ENCODE measurements at regions not wholly inside any gene's neighbourhood (a gene's known extent, or its start where the extent isn't known, plus 50 kb on each side); places are given as distances from the start of the nearest gene placed in this dataset.

DNA sequence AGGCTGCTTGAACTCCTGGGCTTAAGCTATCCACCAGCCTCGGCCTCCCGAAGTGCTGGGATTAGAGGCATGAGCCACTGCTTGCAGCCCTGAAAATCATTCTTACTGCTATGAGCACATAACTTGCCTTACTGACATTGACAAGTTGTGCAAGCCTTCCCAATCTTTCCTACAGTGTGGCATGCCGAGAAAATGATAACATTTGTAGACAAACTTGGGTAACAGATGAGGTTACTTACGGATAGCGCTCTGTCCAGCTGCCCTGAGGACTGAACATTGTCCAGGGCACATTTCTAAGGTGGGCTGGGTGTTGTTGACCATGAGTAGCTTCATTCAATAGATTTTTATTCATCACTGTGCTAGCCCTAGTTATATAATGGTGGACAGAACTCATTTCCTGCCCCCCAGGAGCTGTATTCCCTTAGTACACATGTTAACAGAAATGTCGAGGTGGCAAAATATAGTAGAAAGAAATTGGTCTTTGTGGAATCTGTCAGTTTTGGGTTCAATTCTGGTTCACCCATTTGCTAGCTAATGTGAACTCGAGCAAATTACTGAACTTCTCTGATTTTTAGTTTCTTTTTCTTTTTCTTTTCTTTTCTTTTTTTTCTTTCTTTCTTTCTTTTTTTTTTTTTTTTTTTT is 118.4 kb upstream of the AKIRIN2 start:
- TF ChIP-seq, protein P1, sequence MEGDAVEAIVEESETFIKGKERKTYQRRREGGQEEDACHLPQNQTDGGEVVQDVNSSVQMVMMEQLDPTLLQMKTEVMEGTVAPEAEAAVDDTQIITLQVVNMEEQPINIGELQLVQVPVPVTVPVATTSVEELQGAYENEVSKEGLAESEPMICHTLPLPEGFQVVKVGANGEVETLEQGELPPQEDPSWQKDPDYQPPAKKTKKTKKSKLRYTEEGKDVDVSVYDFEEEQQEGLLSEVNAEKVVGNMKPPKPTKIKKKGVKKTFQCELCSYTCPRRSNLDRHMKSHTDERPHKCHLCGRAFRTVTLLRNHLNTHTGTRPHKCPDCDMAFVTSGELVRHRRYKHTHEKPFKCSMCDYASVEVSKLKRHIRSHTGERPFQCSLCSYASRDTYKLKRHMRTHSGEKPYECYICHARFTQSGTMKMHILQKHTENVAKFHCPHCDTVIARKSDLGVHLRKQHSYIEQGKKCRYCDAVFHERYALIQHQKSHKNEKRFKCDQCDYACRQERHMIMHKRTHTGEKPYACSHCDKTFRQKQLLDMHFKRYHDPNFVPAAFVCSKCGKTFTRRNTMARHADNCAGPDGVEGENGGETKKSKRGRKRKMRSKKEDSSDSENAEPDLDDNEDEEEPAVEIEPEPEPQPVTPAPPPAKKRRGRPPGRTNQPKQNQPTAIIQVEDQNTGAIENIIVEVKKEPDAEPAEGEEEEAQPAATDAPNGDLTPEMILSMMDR (IDR thresholded peaks at IDR 0.05), result no peak
- no peak for DNase-seq (ENCODE audit: low spot score)
- H3K4me3 ChIP-seq, result no peak overlapping the region
- no peak overlapping the region for H3K27ac ChIP-seq

DNA sequence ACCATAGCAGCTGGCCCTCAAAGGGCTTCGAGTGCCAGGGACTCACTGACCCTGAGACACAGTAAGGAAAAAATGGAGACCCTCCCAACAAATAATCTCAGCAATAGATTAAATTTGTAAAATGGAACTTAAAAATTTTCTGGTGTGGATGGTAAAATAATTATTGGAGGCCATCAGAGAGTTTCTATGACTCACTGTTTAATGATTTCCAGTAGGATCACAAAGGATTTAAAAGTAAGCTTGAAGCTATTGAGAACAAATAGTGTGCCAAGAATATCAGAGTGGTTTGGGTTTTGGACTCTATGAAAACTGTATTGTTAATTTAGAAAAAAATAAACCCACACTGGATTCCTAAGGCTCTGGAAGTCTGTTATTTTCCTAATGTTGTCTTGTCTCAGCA is 115.2 kb upstream of the AKIRIN2 start:
- H3K27ac ChIP-seq, result no peak overlapping the region
- TF ChIP-seq, protein P1 (IDR thresholded peaks at IDR 0.05), result no peak
- H3K4me3 ChIP-seq, result no peak overlapping the region
- no peak for DNase-seq (ENCODE audit: low spot score)

DNA sequence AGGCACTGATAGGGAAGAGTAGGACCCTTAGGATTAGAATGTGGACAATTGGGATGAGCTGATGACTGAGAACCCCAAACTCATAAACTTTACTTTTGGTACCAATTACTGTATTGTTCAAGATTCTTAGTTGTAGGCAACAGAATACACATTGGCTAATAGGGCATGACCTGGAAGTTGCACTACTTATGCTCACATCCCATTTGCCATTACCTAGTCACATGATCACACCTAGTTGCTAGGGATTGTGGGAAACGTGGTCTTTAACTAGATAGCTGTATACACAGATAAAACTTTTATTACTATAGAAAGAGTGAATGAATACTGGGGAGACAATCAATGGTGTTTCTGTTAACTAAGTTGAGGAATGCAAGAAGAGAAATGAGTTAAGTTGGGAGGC is 113.4 kb upstream of the AKIRIN2 start:
- Histone ChIP-seq H3K4me3 (no peak overlapping the region), H3K27ac (no peak overlapping the region)
- TF ChIP-seq, protein P1 (IDR thresholded peaks at IDR 0.05), result no peak
- DNase-seq (ENCODE audit: low spot score), result no peak

DNA sequence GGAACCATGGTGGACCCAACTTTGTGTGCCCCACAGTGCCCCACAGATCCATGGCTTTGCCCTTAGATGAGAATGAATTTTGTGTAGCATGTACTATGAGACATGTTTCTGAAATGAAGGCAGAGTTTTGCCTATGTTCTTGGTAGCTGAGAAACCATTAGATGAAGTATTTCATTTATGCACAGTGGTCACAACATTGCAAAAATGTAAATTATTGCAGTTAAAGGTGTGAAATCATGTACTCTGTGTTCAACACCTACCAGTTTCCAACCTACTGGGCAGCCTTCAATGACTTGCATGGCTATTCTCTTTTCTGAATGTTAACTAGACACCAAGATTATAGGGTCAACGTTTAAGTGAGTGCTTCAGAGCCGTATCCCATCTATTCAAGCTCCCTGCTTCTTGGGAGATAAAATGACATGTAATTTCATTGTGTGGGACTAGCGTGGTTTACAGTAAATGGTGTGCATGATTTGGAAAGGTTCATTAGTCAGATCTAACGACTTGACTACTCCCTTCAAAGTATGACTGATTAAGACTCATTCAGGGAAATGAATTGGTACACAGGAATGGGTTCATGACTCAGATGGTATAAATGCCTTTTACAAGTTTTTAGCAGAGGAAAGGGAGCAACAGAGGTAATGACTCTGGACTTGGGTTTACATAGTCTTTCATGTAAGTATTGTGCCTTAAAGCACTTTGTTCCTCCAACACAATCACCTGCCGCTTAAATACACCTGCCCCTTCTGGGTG is 106.1 kb upstream of the AKIRIN2 start:
- TF ChIP-seq, protein P1 (IDR thresholded peaks at IDR 0.05), result no peak
- H3K27ac ChIP-seq, result no peak overlapping the region
- no peak overlapping the region for H3K4me3 ChIP-seq
- DNase-seq (ENCODE audit: low spot score), result no peak

DNA sequence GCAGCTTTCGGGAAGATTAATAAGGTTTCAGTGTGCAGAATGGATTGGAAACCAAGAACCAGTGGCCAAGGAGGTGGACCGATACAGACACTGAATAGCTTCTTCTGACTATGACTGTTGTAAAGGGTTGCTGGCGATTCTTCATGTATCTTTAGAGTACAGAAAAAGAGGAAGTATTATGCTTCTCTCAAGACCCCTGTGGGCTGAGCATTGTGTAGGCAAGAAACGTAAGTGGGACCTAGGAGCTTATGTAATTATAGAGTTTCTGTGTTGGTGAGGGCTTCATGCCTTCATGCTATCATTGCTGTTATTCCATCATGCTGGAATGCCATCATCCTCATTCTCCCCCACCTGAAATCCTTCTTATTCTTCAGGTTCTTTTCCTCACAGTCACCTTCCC is 105.4 kb upstream of the AKIRIN2 start:
- TF ChIP-seq, protein P1 (IDR thresholded peaks at IDR 0.05), result no peak
- DNase-seq (ENCODE audit: low spot score), result no peak

DNA sequence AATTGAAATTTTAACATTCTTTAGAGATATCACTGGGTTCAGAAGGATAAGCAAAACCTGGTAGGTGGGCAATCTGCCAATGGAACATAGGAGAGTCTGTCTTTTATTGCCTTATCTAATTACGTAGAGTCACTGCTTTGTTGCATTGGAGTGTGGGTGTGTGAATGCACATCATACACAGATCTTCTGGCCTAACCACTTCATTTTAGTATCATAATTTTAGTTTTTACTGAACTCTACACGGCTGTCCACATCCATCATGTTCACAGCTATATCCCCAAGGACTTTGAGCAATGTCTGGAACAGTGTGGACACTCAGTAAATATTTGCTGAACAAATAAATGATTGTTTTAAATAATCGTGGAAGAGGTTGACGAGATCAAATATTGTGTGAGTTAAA is 104.6 kb upstream of the AKIRIN2 start:
- TF ChIP-seq, protein P1 (IDR thresholded peaks at IDR 0.05), result no peak
- no peak for DNase-seq (ENCODE audit: low spot score)
- Histone ChIP-seq H3K27ac (no peak overlapping the region), H3K4me3 (no peak overlapping the region)

More for the DNA sequence above, 105.4 kb upstream of the AKIRIN2 start:
- Histone ChIP-seq H3K4me3 (no peak overlapping the region), H3K27ac (no peak overlapping the region)

DNA sequence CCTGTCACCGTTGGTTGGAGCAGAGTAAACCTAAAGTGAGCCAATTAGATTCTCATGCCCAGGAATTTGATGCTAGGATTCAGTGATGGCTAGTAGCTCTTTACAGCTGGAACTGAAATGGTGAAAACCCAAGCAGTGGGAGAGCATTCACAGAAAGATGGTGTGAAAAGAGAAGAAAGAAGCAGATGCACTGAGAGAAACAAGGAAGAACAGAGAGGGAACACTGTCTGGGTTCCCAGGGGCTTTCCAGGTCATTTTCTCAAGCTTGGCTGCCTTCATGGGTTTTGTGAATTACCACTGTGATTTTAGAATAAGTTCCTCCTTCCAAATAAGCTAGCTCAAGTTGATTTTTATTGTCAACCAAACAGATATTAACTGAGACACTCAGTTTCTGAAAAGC is 104.1 kb upstream of the AKIRIN2 start:
- no peak for DNase-seq (ENCODE audit: low spot score)
- Histone ChIP-seq H3K27ac (no peak overlapping the region), H3K4me3 (no peak overlapping the region)
- TF ChIP-seq, protein P1 (IDR thresholded peaks at IDR 0.05), result no peak

Measured in coronary artery (tissue), 2 donors.